Activated T-helper 17 cell treated with anti-CD3 and anti-CD28 coated beads, Interleukin-2, amount 50 U/mL, for 72 hours (primary cell): ENCODE measurements at regions not wholly inside any gene's neighbourhood (a gene's known extent, or its start where the extent isn't known, plus 50 kb on each side); places are given as distances from the start of the nearest gene placed in this dataset.

Experiments
- ATAC-seq: fragments of 150-1000 bp; cut with Tn5 transposase; replicated peaks from 2 replicates; pipeline ENCODE4 v1.10.0; 2021; ENCODE audit warnings: mild to moderate bottlenecking, moderate library complexity
- H3K27ac Mint-ChIP-seq: one replicate; pipeline ENCODE4 v1.8.0; 2022; ENCODE audit warnings: mixed read lengths
- H3K27me3 Mint-ChIP-seq: one replicate; pipeline ENCODE4 v1.8.0; 2022; ENCODE audit warnings: mixed read lengths
- H3K36me3 Mint-ChIP-seq: one replicate; pipeline ENCODE4 v1.8.0; 2022; ENCODE audit warnings: low read depth, mild to moderate bottlenecking, mixed read lengths
- H3K4me1 Mint-ChIP-seq: one replicate; pipeline ENCODE4 v1.8.0; 2022; ENCODE audit warnings: mixed read lengths
- H3K4me3 Mint-ChIP-seq: one replicate; pipeline ENCODE4 v1.8.0; 2022; ENCODE audit warnings: mild to moderate bottlenecking, mixed read lengths
- H3K9me3 Mint-ChIP-seq: one replicate; pipeline ENCODE4 v1.8.0; 2022; ENCODE audit warnings: mixed read lengths

- Mint-ChIP-seq H3K4me3 (no peak overlapping the region), H3K4me1 (no peaks in the 10 kb centered on the region), H3K27me3 (no peaks in the 10 kb centered on the region), H3K9me3 (peaks cover 11% of the 10 kb centered on the region), H3K36me3 (no peaks in the 10 kb centered on the region), H3K27ac (no peak overlapping the region)
- no peak for ATAC-seq
These were observed 252.6 kb upstream of the IGFBP3 start for GRCh38 chr7:46173476-46174195.

GRCh38 chr7:46170792-46171191, 249.7 kb upstream of the IGFBP3 start:
- H3K9me3 Mint-ChIP-seq, result peaks cover 7% of the 10 kb centered on the region
- H3K27ac Mint-ChIP-seq, result no peak overlapping the region
- H3K4me1 Mint-ChIP-seq, result no peaks in the 10 kb centered on the region
- H3K4me3 Mint-ChIP-seq, result no peak overlapping the region
- no peak for ATAC-seq
- H3K27me3 Mint-ChIP-seq, result no peaks in the 10 kb centered on the region
- H3K36me3 Mint-ChIP-seq, result no peaks in the 10 kb centered on the region

GRCh38 chr7:46170021-46170420, 248.9 kb upstream of the IGFBP3 start:
- Mint-ChIP-seq H3K36me3 (no peaks in the 10 kb centered on the region), H3K4me1 (no peaks in the 10 kb centered on the region), H3K27me3 (no peaks in the 10 kb centered on the region), H3K27ac (no peak overlapping the region), H3K4me3 (no peak overlapping the region), H3K9me3 (peaks cover 7% of the 10 kb centered on the region)
- ATAC-seq, result no peak

- peaks cover 10% of the 10 kb centered on the region for H3K9me3 Mint-ChIP-seq
- no peaks in the 10 kb centered on the region for H3K36me3 Mint-ChIP-seq
- ATAC-seq, result no peak
- H3K4me1 Mint-ChIP-seq, result no peaks in the 10 kb centered on the region
- no peak overlapping the region for H3K27ac Mint-ChIP-seq
- H3K4me3 Mint-ChIP-seq, result no peak overlapping the region
- no peaks in the 10 kb centered on the region for H3K27me3 Mint-ChIP-seq
These were observed 248.3 kb upstream of the IGFBP3 start for GRCh38 chr7:46169384-46169755.

GRCh38 chr7:46168671-46169383, 247.8 kb upstream of the IGFBP3 start:
- Mint-ChIP-seq H3K27me3 (no peaks in the 10 kb centered on the region), H3K27ac (no peak overlapping the region), H3K9me3 (peaks cover 10% of the 10 kb centered on the region), H3K4me1 (no peaks in the 10 kb centered on the region), H3K36me3 (no peaks in the 10 kb centered on the region), H3K4me3 (no peak overlapping the region)
- ATAC-seq, result no peak

GRCh38 chr7:46168231-46168630, 247.2 kb upstream of the IGFBP3 start:
- Mint-ChIP-seq H3K27ac (no peak overlapping the region), H3K9me3 (peaks cover 12% of the 10 kb centered on the region), H3K36me3 (no peaks in the 10 kb centered on the region), H3K4me1 (no peaks in the 10 kb centered on the region), H3K27me3 (no peaks in the 10 kb centered on the region), H3K4me3 (no peak overlapping the region)
- no peak for ATAC-seq

- Mint-ChIP-seq H3K9me3 (peaks cover 14% of the 10 kb centered on the region), H3K4me1 (no peaks in the 10 kb centered on the region), H3K4me3 (no peak overlapping the region), H3K36me3 (no peaks in the 10 kb centered on the region), H3K27ac (no peak overlapping the region), H3K27me3 (no peaks in the 10 kb centered on the region)
- no peak for ATAC-seq
These were observed 244.2 kb upstream of the IGFBP3 start for GRCh38 chr7:46165276-46165675.

GRCh38 chr7:46164629-46165028, 243.6 kb upstream of the IGFBP3 start:
- no peaks in the 10 kb centered on the region for H3K36me3 Mint-ChIP-seq
- no peaks in the 10 kb centered on the region for H3K27me3 Mint-ChIP-seq
- H3K4me1 Mint-ChIP-seq, result no peaks in the 10 kb centered on the region
- no peak overlapping the region for H3K27ac Mint-ChIP-seq
- no peak overlapping the region for H3K4me3 Mint-ChIP-seq
- peaks cover 9% of the 10 kb centered on the region for H3K9me3 Mint-ChIP-seq
- ATAC-seq, result no peak

- Mint-ChIP-seq H3K9me3 (peaks cover 8% of the 10 kb centered on the region), H3K27me3 (no peaks in the 10 kb centered on the region), H3K4me1 (no peaks in the 10 kb centered on the region), H3K4me3 (no peak overlapping the region), H3K36me3 (no peaks in the 10 kb centered on the region), H3K27ac (no peak overlapping the region)
- ATAC-seq, result no peak
These were observed 242.2 kb upstream of the IGFBP3 start for GRCh38 chr7:46163246-46163645.

GRCh38 chr7:46162609-46163008, 241.5 kb upstream of the IGFBP3 start:
- Mint-ChIP-seq H3K27me3 (no peaks in the 10 kb centered on the region), H3K4me3 (no peak overlapping the region), H3K9me3 (peaks cover 8% of the 10 kb centered on the region), H3K4me1 (no peaks in the 10 kb centered on the region), H3K27ac (no peak overlapping the region), H3K36me3 (no peaks in the 10 kb centered on the region)
- ATAC-seq, result no peak

GRCh38 chr7:46160861-46161260, 239.8 kb upstream of the IGFBP3 start:
- H3K9me3 Mint-ChIP-seq, result peaks cover 8% of the 10 kb centered on the region
- no peaks in the 10 kb centered on the region for H3K36me3 Mint-ChIP-seq
- no peak overlapping the region for H3K4me3 Mint-ChIP-seq
- no peaks in the 10 kb centered on the region for H3K27me3 Mint-ChIP-seq
- no peaks in the 10 kb centered on the region for H3K4me1 Mint-ChIP-seq
- H3K27ac Mint-ChIP-seq, result no peak overlapping the region
- ATAC-seq, result no peak

GRCh38 chr7:46157931-46158330, 236.9 kb upstream of the IGFBP3 start:
- Mint-ChIP-seq H3K27me3 (no peaks in the 10 kb centered on the region), H3K4me1 (no peaks in the 10 kb centered on the region), H3K27ac (no peak overlapping the region), H3K4me3 (no peak overlapping the region), H3K36me3 (no peaks in the 10 kb centered on the region), H3K9me3 (no peaks in the 10 kb centered on the region)
- ATAC-seq, result no peak

GRCh38 chr7:46157404-46157803, 236.3 kb upstream of the IGFBP3 start:
- Mint-ChIP-seq H3K4me1 (no peaks in the 10 kb centered on the region), H3K27me3 (no peaks in the 10 kb centered on the region), H3K4me3 (no peak overlapping the region), H3K36me3 (no peaks in the 10 kb centered on the region), H3K9me3 (no peaks in the 10 kb centered on the region), H3K27ac (no peak overlapping the region)
- no peak for ATAC-seq

GRCh38 chr7:46156853-46157252, 235.8 kb upstream of the IGFBP3 start:
- Mint-ChIP-seq H3K27ac (no peak overlapping the region), H3K9me3 (no peaks in the 10 kb centered on the region), H3K27me3 (no peaks in the 10 kb centered on the region), H3K36me3 (no peaks in the 10 kb centered on the region), H3K4me3 (no peak overlapping the region), H3K4me1 (no peaks in the 10 kb centered on the region)
- ATAC-seq, result no peak

GRCh38 chr7:46156086-46156485, 235.0 kb upstream of the IGFBP3 start:
- Mint-ChIP-seq H3K27me3 (no peaks in the 10 kb centered on the region), H3K36me3 (no peaks in the 10 kb centered on the region)

More at GRCh38 chr7:46156086-46156485, 235.0 kb upstream of the IGFBP3 start:
- ATAC-seq, result no peak
- Mint-ChIP-seq H3K27ac (no peak overlapping the region), H3K4me1 (no peaks in the 10 kb centered on the region), H3K4me3 (no peak overlapping the region), H3K9me3 (no peaks in the 10 kb centered on the region)
